Tibial nerve (tissue), 4 donors: ENCODE measurements at regions not wholly inside any gene's neighbourhood (a gene's known extent, or its start where the extent isn't known, plus 50 kb on each side); places are given as distances from the start of the nearest gene placed in this dataset.

ENCODE experiments used
- DNase-seq, 2 donors: peaks; one replicate each; pipeline ENCODE4 v3.0.0-alpha.2; 2019; ENCODE audit warnings: low spot score in 2 of 2
- H3K27ac ChIP-seq, 4 donors: fragments of 200-600 bp; sonication (generic) in 3 of 4; one replicate each; pipeline ENCODE4 v1.5.1; 2017 to 2019; ENCODE audit warnings: mild to moderate bottlenecking in 1 of 4
- H3K27me3 ChIP-seq, 2 donors: fragments of 200-600 bp; sonication (generic) in 1 of 2; one replicate each; pipeline versions ENCODE4 v1.5.1 to v1.6.0; 2017 to 2019
- H3K36me3 ChIP-seq, 3 donors: fragments of 200-600 bp; sonication (generic); one replicate each; pipeline ENCODE4 v1.5.1; 2018 to 2019
- H3K4me1 ChIP-seq, 4 donors: fragments of 200-600 bp; sonication (generic) in 3 of 4; one replicate each; pipeline ENCODE4 v1.5.1; 2017 to 2019
- H3K4me3 ChIP-seq, 4 donors: fragments of 200-600 bp; sonication (generic) in 3 of 4; one replicate each; pipeline ENCODE4 v1.5.1; 2017 to 2019; ENCODE audit warnings: mild to moderate bottlenecking in 1 of 4, moderate library complexity in 1 of 4
- H3K9me3 ChIP-seq, 4 donors: fragments of 200-600 bp; sonication (generic) in 3 of 4; one replicate each; pipeline ENCODE4 v1.5.1; 2017 to 2019
- EP300 ChIP-seq, 2 donors: sonication (generic); formaldehyde crosslinking; IDR thresholded peaks; one replicate each; pipeline ENCODE4 v1.6.1; 2017; ENCODE audit warnings: antibody characterized with exemption in 2 of 2, mild to moderate bottlenecking in 1 of 2
- POLR2A ChIP-seq, 2 donors: fragments of 450-650 bp; IDR thresholded peaks; one replicate each; pipeline ENCODE4 v1.6.1; 2017; ENCODE audit warnings: antibody characterized with exemption in 2 of 2, mild to moderate bottlenecking in 2 of 2, moderate library complexity in 2 of 2
- WGBS, 2 donors: methylation state at CpG; one replicate each; pipeline ENCODE4 v1.1.5; 2018; 5-methylcytosine and 5-hydroxymethylcytosine counted together
- TF ChIP-seq, protein P1 (sequence below), 5 experiments: fragments of 200-600 bp in 3 of 5; fragments of 450-650 bp in 2 of 5; sonication (generic) in 3 of 5; IDR thresholded peaks; one replicate each; pipeline ENCODE4 v1.5.1; 2016 to 2019; ENCODE audit warnings: antibody characterized with exemption in 5 of 5, mild to moderate bottlenecking in 3 of 5, moderate library complexity in 2 of 5

DNA sequence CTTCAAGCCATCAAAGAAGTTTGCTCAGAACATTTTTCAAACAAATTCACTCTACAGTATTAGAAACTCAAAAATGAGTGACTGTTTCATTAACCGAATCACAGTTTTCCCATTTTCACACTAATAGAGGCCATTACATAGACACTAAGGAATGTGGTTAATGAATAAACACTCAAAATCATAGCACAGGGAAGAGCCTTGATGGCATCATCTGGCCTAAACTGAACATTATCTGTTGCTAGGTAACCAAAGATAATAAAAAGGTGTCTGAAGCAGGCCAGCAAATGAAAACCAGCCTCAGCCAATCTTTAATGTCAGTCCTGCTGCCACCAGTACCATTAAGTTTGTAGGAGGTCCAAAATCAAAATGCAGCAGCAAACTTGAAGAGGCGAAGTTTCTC is 492.4 kb upstream of the STEAP1 start:
- no peak overlapping the region for H3K4me3 ChIP-seq
- TF ChIP-seq EP300 (IDR thresholded peaks at IDR 0.05) (no peak), POLR2A (IDR thresholded peaks at IDR 0.05) (no peak)
- TF ChIP-seq, protein P1, sequence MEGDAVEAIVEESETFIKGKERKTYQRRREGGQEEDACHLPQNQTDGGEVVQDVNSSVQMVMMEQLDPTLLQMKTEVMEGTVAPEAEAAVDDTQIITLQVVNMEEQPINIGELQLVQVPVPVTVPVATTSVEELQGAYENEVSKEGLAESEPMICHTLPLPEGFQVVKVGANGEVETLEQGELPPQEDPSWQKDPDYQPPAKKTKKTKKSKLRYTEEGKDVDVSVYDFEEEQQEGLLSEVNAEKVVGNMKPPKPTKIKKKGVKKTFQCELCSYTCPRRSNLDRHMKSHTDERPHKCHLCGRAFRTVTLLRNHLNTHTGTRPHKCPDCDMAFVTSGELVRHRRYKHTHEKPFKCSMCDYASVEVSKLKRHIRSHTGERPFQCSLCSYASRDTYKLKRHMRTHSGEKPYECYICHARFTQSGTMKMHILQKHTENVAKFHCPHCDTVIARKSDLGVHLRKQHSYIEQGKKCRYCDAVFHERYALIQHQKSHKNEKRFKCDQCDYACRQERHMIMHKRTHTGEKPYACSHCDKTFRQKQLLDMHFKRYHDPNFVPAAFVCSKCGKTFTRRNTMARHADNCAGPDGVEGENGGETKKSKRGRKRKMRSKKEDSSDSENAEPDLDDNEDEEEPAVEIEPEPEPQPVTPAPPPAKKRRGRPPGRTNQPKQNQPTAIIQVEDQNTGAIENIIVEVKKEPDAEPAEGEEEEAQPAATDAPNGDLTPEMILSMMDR (IDR thresholded peaks at IDR 0.05) = no peak
- WGBS, 2 donors = 85 to 90% methylated on average over 2 of the region's 2 CpGs
- no peak for DNase-seq
- H3K27me3 ChIP-seq = no peaks in the 10 kb centered on the region
- H3K9me3 ChIP-seq = no peaks in the 10 kb centered on the region
- no peaks in the 10 kb centered on the region for H3K4me1 ChIP-seq
- H3K27ac ChIP-seq = no peak overlapping the region
- no peaks in the 10 kb centered on the region for H3K36me3 ChIP-seq

DNA sequence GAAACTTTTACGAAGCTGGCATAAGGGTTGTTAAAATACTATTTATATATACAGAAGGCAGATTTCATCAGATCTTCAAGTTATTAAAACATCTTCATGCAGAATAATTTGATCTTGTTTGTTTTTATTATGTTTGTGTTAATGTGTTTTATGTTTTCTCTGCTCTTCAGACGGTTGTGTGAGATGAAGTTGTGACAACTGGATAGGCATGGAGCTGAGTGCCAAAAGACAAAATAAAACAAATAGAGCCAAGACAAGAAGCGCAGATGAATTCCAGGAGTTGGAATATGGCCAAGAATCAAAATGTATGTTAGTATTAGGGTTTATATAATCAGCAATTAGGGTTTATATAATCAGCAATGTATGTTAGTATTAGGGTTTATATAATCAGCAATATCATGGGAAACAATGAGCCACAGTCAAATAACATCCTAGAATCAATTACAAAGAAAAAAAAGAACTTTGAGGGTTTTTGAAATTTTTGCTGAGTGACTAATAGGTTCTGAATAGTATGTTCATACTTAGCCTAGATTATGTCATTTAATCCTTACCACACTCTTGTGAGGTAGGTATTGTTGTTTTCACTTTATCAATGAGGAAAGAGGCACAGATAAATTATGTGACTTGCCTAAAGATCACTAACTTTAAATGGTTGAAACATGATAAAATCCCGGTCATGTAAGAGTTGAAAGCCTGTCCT is 488.0 kb upstream of the STEAP1 start:
- H3K9me3 ChIP-seq = peaks cover 0 to 2% (median 0%) of the 10 kb centered on the region in 4 donors
- H3K4me1 ChIP-seq = no peaks in the 10 kb centered on the region
- H3K27me3 ChIP-seq = no peaks in the 10 kb centered on the region
- WGBS, 2 donors = 53 to 64% methylated on average over 4 of the region's 4 CpGs
- no peaks in the 10 kb centered on the region for H3K36me3 ChIP-seq
- no peak overlapping the region for H3K27ac ChIP-seq
- no peak for DNase-seq
- H3K4me3 ChIP-seq = no peak overlapping the region
- TF ChIP-seq POLR2A (IDR thresholded peaks at IDR 0.05) (no peak), EP300 (IDR thresholded peaks at IDR 0.05) (no peak)
- TF ChIP-seq, protein P1 (IDR thresholded peaks at IDR 0.05) = no peak

DNA sequence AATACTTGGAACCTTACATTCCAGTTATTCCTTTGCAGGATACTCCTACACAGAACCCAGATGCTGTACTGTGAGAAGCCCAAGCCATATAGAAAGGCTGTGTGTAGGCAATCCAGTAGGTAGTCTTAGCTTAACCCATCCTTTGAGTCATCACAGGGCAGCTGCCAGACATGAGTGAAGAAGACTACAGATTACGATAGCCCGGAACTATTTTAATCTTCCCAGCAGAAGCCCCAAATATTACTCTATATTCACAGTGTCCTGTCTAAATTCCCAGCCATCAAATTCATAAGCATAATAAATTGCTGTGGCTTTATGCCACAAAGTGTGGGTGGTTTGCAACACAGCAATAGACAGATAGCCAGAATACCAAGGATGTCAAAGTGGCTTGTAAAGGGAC is 474.1 kb upstream of the STEAP1 start:
- H3K27me3 ChIP-seq = no peaks in the 10 kb centered on the region
- H3K4me3 ChIP-seq = no peak overlapping the region
- H3K27ac ChIP-seq = no peak overlapping the region
- peaks cover 0 to 7% (median 0%) of the 10 kb centered on the region in 4 donors for H3K9me3 ChIP-seq
- no peak for DNase-seq
- H3K4me1 ChIP-seq = no peaks in the 10 kb centered on the region
- WGBS, 2 donors = 75 to 79% methylated on average over 2 of the region's 2 CpGs
- TF ChIP-seq EP300 (IDR thresholded peaks at IDR 0.05) (no peak), POLR2A (IDR thresholded peaks at IDR 0.05) (no peak)
- TF ChIP-seq, protein P1 (IDR thresholded peaks at IDR 0.05) = no peak
- H3K36me3 ChIP-seq = no peaks in the 10 kb centered on the region

DNA sequence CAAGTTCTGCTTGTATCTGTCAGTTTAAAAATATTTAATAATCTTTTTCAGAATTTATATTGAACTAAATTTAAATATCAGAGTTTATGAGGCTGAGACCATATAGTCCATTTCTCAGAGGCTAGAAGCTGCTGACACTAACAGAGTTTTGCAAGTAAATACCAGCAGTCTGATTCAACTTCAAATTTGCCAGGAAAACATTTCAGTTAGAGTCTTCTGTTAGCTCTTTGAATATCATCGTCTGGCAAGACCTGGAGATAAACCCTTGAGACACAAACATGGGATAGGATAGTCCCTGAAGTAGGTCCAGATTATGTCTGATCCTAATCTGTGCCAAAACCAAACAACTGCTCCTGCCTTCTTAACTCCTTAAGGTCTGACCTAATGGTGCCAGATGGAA is 472.8 kb upstream of the STEAP1 start:
- peaks cover 0 to 7% (median 0%) of the 10 kb centered on the region in 4 donors for H3K9me3 ChIP-seq
- no peak overlapping the region for H3K4me3 ChIP-seq
- TF ChIP-seq POLR2A (IDR thresholded peaks at IDR 0.05) = no peak
- TF ChIP-seq EP300 (IDR thresholded peaks at IDR 0.05) = no peak
- TF ChIP-seq, protein P1 (IDR thresholded peaks at IDR 0.05) = no peak
- H3K27ac ChIP-seq = no peak overlapping the region
- WGBS, 2 donors = 36 to 46% methylated on average over 1 of the region's 1 CpG
- no peaks in the 10 kb centered on the region for H3K36me3 ChIP-seq
- no peak for DNase-seq
- no peaks in the 10 kb centered on the region for H3K4me1 ChIP-seq
- H3K27me3 ChIP-seq = no peaks in the 10 kb centered on the region

DNA sequence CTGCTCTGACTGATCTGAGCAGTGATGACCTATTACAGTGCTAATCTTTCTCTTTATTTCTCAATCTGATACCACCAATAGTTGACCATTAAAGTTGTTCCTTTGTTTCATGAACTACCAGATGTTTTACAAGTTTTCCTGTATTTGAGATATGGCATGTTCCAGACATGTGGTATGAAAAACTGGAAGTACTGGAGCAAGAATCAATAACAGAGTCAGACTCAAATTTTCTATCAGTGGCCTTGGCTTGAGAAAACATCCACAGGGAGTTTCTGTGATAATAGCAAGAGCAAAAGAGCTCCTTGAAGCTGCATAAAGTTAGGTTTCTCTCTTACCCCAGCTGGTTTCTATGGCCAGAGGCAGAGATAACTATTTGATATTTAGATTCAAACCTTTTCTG is 469.0 kb upstream of the STEAP1 start:
- no peaks in the 10 kb centered on the region for H3K36me3 ChIP-seq
- no peak for DNase-seq
- H3K27ac ChIP-seq = no peak overlapping the region
- TF ChIP-seq POLR2A (IDR thresholded peaks at IDR 0.05) (no peak), EP300 (IDR thresholded peaks at IDR 0.05) (no peak)
- TF ChIP-seq, protein P1 (IDR thresholded peaks at IDR 0.05) = no peak
- peaks cover 0 to 7% (median 0%) of the 10 kb centered on the region in 4 donors for H3K9me3 ChIP-seq
- no peaks in the 10 kb centered on the region for H3K4me1 ChIP-seq
- H3K4me3 ChIP-seq = no peak overlapping the region
- H3K27me3 ChIP-seq = no peaks in the 10 kb centered on the region
